H9 (cell line): ENCODE measurements at regions not wholly inside any gene's neighbourhood (a gene's known extent, or its start where the extent isn't known, plus 50 kb on each side); places are given as distances from the start of the nearest gene placed in this dataset.

ENCODE experiments used
- DNase-seq: peaks from one replicate; pipeline ENCODE4 v3.0.0-alpha.2; 2017
- H2AFZ ChIP-seq: one replicate; pipeline ENCODE4 v1.6.1; 2013; ENCODE audit warnings: mild to moderate bottlenecking, low read length, control low read depth, moderate library complexity
- H2AK5ac ChIP-seq: 2 replicates; pipeline ENCODE4 v1.6.1; 2013; ENCODE audit warnings: low read length, control low read depth, mixed read lengths; ENCODE audit not compliant: insufficient read length
- H2BK120ac ChIP-seq: one replicate; pipeline ENCODE4 v1.6.1; 2013; ENCODE audit warnings: low read depth, mild to moderate bottlenecking, low read length, control low read depth, inconsistent platforms; ENCODE audit not compliant: poor library complexity, severe bottlenecking
- H2BK12ac ChIP-seq: 2 replicates; pipeline ENCODE4 v1.6.1; 2013; ENCODE audit warnings: low read length, control low read depth, mixed read lengths, low read depth; ENCODE audit not compliant: insufficient read length
- H2BK15ac ChIP-seq: 2 replicates; pipeline ENCODE4 v1.6.1; 2013; ENCODE audit warnings: low read depth, low read length, control low read depth
- H2BK20ac ChIP-seq: one replicate; pipeline ENCODE4 v1.6.1; 2013; ENCODE audit warnings: low read depth, mild to moderate bottlenecking, low read length, control low read depth, inconsistent platforms; ENCODE audit not compliant: poor library complexity, severe bottlenecking
- H2BK5ac ChIP-seq: 2 replicates; pipeline ENCODE4 v1.6.1; 2013; ENCODE audit warnings: low read length, control low read depth, mixed read lengths; ENCODE audit not compliant: insufficient read length
- H3K14ac ChIP-seq: 2 replicates; pipeline ENCODE4 v1.6.1; 2013; ENCODE audit warnings: low read length, control low read depth; ENCODE audit not compliant: insufficient read depth
- H3K18ac ChIP-seq: 2 replicates; pipeline ENCODE4 v1.6.1; 2013; ENCODE audit warnings: low read depth, mild to moderate bottlenecking, mixed read lengths, low read length, control low read depth; ENCODE audit not compliant: insufficient read length
- H3K23ac ChIP-seq: 2 replicates; pipeline ENCODE4 v1.6.1; 2013; ENCODE audit warnings: low read length, control low read depth, mixed read lengths, low read depth; ENCODE audit not compliant: insufficient read length
- H3K23me2 ChIP-seq: 2 replicates; pipeline ENCODE4 v1.6.1; 2013; ENCODE audit warnings: low read depth, mild to moderate bottlenecking, mixed read lengths, low read length, control low read depth; ENCODE audit not compliant: insufficient read length, poor library complexity, severe bottlenecking
- H3K27ac ChIP-seq: 2 replicates; pipeline ENCODE4 v1.5.1; 2013; ENCODE audit warnings: low read length, control low read depth, mixed read lengths, low read depth; ENCODE audit not compliant: insufficient read length
- H3K27me3 ChIP-seq: 2 replicates; pipeline ENCODE4 v1.6.1; 2013; ENCODE audit warnings: low read length, control low read depth, inconsistent platforms; ENCODE audit not compliant: insufficient read depth
- H3K4ac ChIP-seq: 2 replicates; pipeline ENCODE4 v1.6.1; 2013; ENCODE audit warnings: low read depth, mild to moderate bottlenecking, control low read depth, inconsistent platforms, low read length, moderate library complexity
- H3K4me1 ChIP-seq: 2 replicates; pipeline ENCODE4 v1.6.1; 2013; ENCODE audit warnings: low read length, control low read depth, inconsistent platforms; ENCODE audit not compliant: insufficient read depth
- H3K4me2 ChIP-seq: 2 replicates; pipeline ENCODE4 v1.6.1; 2013; ENCODE audit warnings: low read length, control low read depth, mixed read lengths; ENCODE audit not compliant: insufficient read length, insufficient read depth
- H3K56ac ChIP-seq: 2 replicates; pipeline ENCODE4 v1.6.1; 2013; ENCODE audit warnings: low read depth, mild to moderate bottlenecking, mixed read lengths, low read length, control low read depth; ENCODE audit not compliant: insufficient read length
- H3K79me1 ChIP-seq: 2 replicates; pipeline ENCODE4 v1.6.1; 2013; ENCODE audit warnings: low read depth, mild to moderate bottlenecking, moderate library complexity, low read length, control low read depth, inconsistent platforms; ENCODE audit not compliant: insufficient read depth, poor library complexity, severe bottlenecking
- H3K79me2 ChIP-seq: 2 replicates; pipeline ENCODE4 v1.6.1; 2013; ENCODE audit warnings: low read length, control low read depth, inconsistent platforms; ENCODE audit not compliant: insufficient read depth
- H3K9ac ChIP-seq: 2 replicates; pipeline ENCODE4 v1.6.1; 2013; ENCODE audit warnings: low read length, control low read depth, mixed read lengths; ENCODE audit not compliant: insufficient read length; ENCODE audit errors: extremely low read depth
- H3K9me3 ChIP-seq: one replicate; pipeline ENCODE4 v1.6.1; 2013; ENCODE audit warnings: low read depth, low read length, inconsistent platforms; ENCODE audit not compliant: control insufficient read depth
- H3T11ph ChIP-seq: one replicate; pipeline ENCODE4 v1.6.1; 2013; ENCODE audit warnings: mild to moderate bottlenecking, low read length, control low read depth, inconsistent platforms
- H4K20me1 ChIP-seq: one replicate; pipeline ENCODE4 v1.6.1; 2013; ENCODE audit not compliant: control insufficient read depth, insufficient read length, insufficient read depth
- H4K5ac ChIP-seq: 2 replicates; pipeline ENCODE4 v1.6.1; 2013; ENCODE audit warnings: low read depth, mild to moderate bottlenecking, mixed read lengths, low read length, control low read depth; ENCODE audit not compliant: insufficient read length
- H4K8ac ChIP-seq: replicated peaks from 2 replicates; pipeline ENCODE4 v1.6.1; 2013; ENCODE audit warnings: low read length, control low read depth, mixed read lengths, low read depth; ENCODE audit not compliant: insufficient read length
- H4K91ac ChIP-seq: 2 replicates; pipeline ENCODE4 v1.6.1; 2013; ENCODE audit warnings: low read depth, mild to moderate bottlenecking, moderate library complexity, mixed read lengths, low read length, control low read depth; ENCODE audit not compliant: insufficient read length
- H3K27ac Mint-ChIP-seq, 3 experiments: 2 replicates in 2 of 3; 3 replicates in 1 of 3; pipeline ENCODE4 v1.8.0; 2020 to 2021; ENCODE audit warnings: mixed read lengths in 3 of 3, mild to moderate bottlenecking in 1 of 3, moderate library complexity in 1 of 3
- H3K27me3 Mint-ChIP-seq: 2 replicates; pipeline ENCODE4 v1.8.0; 2021; ENCODE audit warnings: low read depth, mild to moderate bottlenecking, moderate library complexity, mixed read lengths
- H3K36me3 Mint-ChIP-seq, 3 experiments: 2 replicates in 2 of 3; 3 replicates in 1 of 3; pipeline ENCODE4 v1.8.0; 2020 to 2021; ENCODE audit warnings: low read depth in 3 of 3, mixed read lengths in 3 of 3; ENCODE audit not compliant: insufficient read depth in 1 of 3
- H3K4me1 Mint-ChIP-seq, 2 experiments: 2 replicates each; pipeline ENCODE4 v1.8.0; 2020; ENCODE audit warnings: mixed read lengths in 2 of 2
- H3K4me3 Mint-ChIP-seq, 2 experiments: 2 replicates in 1 of 2; 3 replicates in 1 of 2; pipeline ENCODE4 v1.8.0; 2020 to 2021; ENCODE audit warnings: mild to moderate bottlenecking in 2 of 2, mixed read lengths in 2 of 2, moderate library complexity in 1 of 2
- H3K9me3 Mint-ChIP-seq, 2 experiments: 2 replicates in 1 of 2; 3 replicates in 1 of 2; pipeline ENCODE4 v1.8.0; 2020; ENCODE audit warnings: mild to moderate bottlenecking in 2 of 2, mixed read lengths in 2 of 2, moderate library complexity in 1 of 2
- CTCF ChIP-seq: fragments of 200-600 bp; sonication (generic); conservative IDR thresholded peaks from 3 replicates; pipeline ENCODE4 v1.8.0; 2021; ENCODE audit warnings: antibody characterized with exemption, mild to moderate bottlenecking
- WGBS: extraction: QIAGEN DNeasy Blood & Tissue Kit; methylation state at CpG from one replicate; pipeline ENCODE4 v1.1.7; 2013; ENCODE audit warnings: missing lambda C conversion rate, low lambda C conversion rate, mixed read lengths; ENCODE audit not compliant: insufficient read length; ENCODE audit errors: extremely low coverage; 5-methylcytosine and 5-hydroxymethylcytosine counted together

GRCh38 chr5:166088389-166089039 is 2202.9 kb upstream of the WWC1 start:
- no peak overlapping the region for H4K5ac ChIP-seq
- no peak overlapping the region; a peak in 1 of 5 replicates for H3K4me3 Mint-ChIP-seq

More at GRCh38 chr5:166088389-166089039, 2202.9 kb upstream of the WWC1 start:
- no peak overlapping the region for H2AK5ac ChIP-seq
- H3K9me3 ChIP-seq = no peaks in the 10 kb centered on the region
- peaks cover 12% of the 10 kb centered on the region for H3K27me3 Mint-ChIP-seq
- no peak overlapping the region for H3K14ac ChIP-seq
- H3K56ac ChIP-seq = no peak overlapping the region
- H3K79me1 ChIP-seq = no peaks in the 10 kb centered on the region
- no peak overlapping the region for H3K18ac ChIP-seq
- peak overlapping the region in 2 of 3 experiments; percentile 63 to 79; a peak in 2 of 7 replicates for H3K27ac Mint-ChIP-seq
- H3K27me3 ChIP-seq = no peaks in the 10 kb centered on the region
- no peak overlapping the region for H3K4ac ChIP-seq
- H3K27ac ChIP-seq = no peak overlapping the region
- no peak for DNase-seq
- no peak overlapping the region for H2BK15ac ChIP-seq
- no peaks in the 10 kb centered on the region for H4K20me1 ChIP-seq
- peaks cover 6% of the 10 kb centered on the region; the same call in 1 of the 2 replicates for H3K4me1 ChIP-seq
- peaks cover 48 to 50% of the 10 kb centered on the region in 2 experiments for H3K4me1 Mint-ChIP-seq
- peak overlapping the region; percentile 37 for H3K4me2 ChIP-seq
- no peaks in the 10 kb centered on the region for H3K79me2 ChIP-seq
- H3T11ph ChIP-seq = no peak overlapping the region
- H2BK20ac ChIP-seq = no peak overlapping the region
- H2BK12ac ChIP-seq = no peak overlapping the region
- no peak overlapping the region for H4K8ac ChIP-seq
- H3K36me3 Mint-ChIP-seq = peaks cover 5 to 31% (median 14%) of the 10 kb centered on the region in 3 experiments; a peak in 6 of 7 replicates
- no peak overlapping the region for H2AFZ ChIP-seq
- H3K9me3 Mint-ChIP-seq = peaks cover 7 to 9% of the 10 kb centered on the region in 2 experiments
- no CpG with 5 or more reads among the region's 3 CpGs for WGBS
- no peak for TF ChIP-seq CTCF
- H3K23ac ChIP-seq = no peak overlapping the region
- H2BK5ac ChIP-seq = no peak overlapping the region
- no peak overlapping the region for H3K9ac ChIP-seq
- H4K91ac ChIP-seq = no peak overlapping the region
- H3K23me2 ChIP-seq = no peaks in the 10 kb centered on the region
- H2BK120ac ChIP-seq = no peak overlapping the region
